Rectal smooth muscle tissue (tissue), 1 donor: ENCODE measurements at regions not wholly inside any gene's neighbourhood (a gene's known extent, or its start where the extent isn't known, plus 50 kb on each side); places are given as distances from the start of the nearest gene placed in this dataset.
"Not testable (repeated sequence)": the region's sequence is repeated elsewhere in the genome, so short reads cannot be mapped to it uniquely, and the experiment has no call there.

ENCODE experiments used
- H3K27ac ChIP-seq: one replicate; pipeline ENCODE4 v1.7.0; 2013; ENCODE audit warnings: low read depth, low read length, inconsistent platforms
- H3K27me3 ChIP-seq: one replicate; pipeline ENCODE4 v1.7.0; 2013; ENCODE audit warnings: low read length; ENCODE audit not compliant: control insufficient read depth, insufficient read depth
- H3K36me3 ChIP-seq: one replicate; pipeline ENCODE4 v1.7.0; 2013; ENCODE audit warnings: low read length; ENCODE audit not compliant: control insufficient read depth, insufficient read depth
- H3K4me1 ChIP-seq: one replicate; pipeline ENCODE4 v1.7.0; 2013; ENCODE audit warnings: low read length; ENCODE audit not compliant: control insufficient read depth, insufficient read depth
- H3K4me3 ChIP-seq: one replicate; pipeline ENCODE4 v1.7.0; 2013; ENCODE audit warnings: low read length
- H3K9ac ChIP-seq: one replicate; pipeline ENCODE4 v1.7.0; 2013; ENCODE audit warnings: low read length

- no peaks in the 10 kb centered on the region for H3K36me3 ChIP-seq
- H3K9ac ChIP-seq, result no peak overlapping the region
- no peaks in the 10 kb centered on the region for H3K27me3 ChIP-seq
- peaks cover 13% of the 10 kb centered on the region for H3K4me1 ChIP-seq
- no peak overlapping the region for H3K27ac ChIP-seq
- H3K4me3 ChIP-seq, result no peak overlapping the region
These were observed 603.6 kb upstream of the CLINT1 start for GRCh38 chr5:158462349-158463114.

- no peak overlapping the region for H3K9ac ChIP-seq
- no peak overlapping the region for H3K4me3 ChIP-seq
- no peaks in the 10 kb centered on the region for H3K36me3 ChIP-seq
- peaks cover 13% of the 10 kb centered on the region for H3K4me1 ChIP-seq
- peak overlapping the region; percentile 48 for H3K27ac ChIP-seq
- H3K27me3 ChIP-seq, result no peaks in the 10 kb centered on the region
These were observed 602.4 kb upstream of the CLINT1 start for GRCh38 chr5:158461240-158461854.

- Histone ChIP-seq H3K36me3 (no peaks in the 10 kb centered on the region), H3K9ac (no peak overlapping the region), H3K4me3 (no peak overlapping the region), H3K4me1 (peaks cover 9% of the 10 kb centered on the region), H3K27me3 (no peaks in the 10 kb centered on the region), H3K27ac (no peak overlapping the region)
These were observed 599.1 kb upstream of the CLINT1 start for GRCh38 chr5:158458086-158458485.

DNA sequence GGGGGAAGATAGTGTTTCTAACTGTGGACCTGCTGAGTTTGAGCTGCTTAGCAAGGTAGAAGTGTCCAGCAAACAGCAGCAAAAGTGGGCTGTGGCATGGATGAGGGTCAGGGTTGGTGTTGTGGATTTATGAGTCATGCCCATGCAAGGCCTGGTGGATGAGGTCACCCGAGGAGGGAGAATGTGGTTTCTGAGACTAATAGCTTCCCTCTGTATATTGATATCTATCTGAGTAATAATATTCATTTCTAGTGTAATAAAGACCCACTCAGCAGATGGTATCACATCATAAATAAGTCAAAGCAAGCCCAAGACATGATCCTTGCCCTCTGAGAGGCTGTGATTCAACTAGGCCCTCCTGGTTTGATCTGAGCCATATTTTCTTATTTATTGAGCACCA, 597.8 kb upstream of the CLINT1 start:
- H3K4me3 ChIP-seq, result no peak overlapping the region
- no peaks in the 10 kb centered on the region for H3K36me3 ChIP-seq
- peaks cover 9% of the 10 kb centered on the region for H3K4me1 ChIP-seq
- no peaks in the 10 kb centered on the region for H3K27me3 ChIP-seq
- H3K9ac ChIP-seq, result no peak overlapping the region
- no peak overlapping the region for H3K27ac ChIP-seq

- H3K4me1 ChIP-seq, result peaks cover 8% of the 10 kb centered on the region
- no peak overlapping the region for H3K9ac ChIP-seq
- H3K36me3 ChIP-seq, result no peaks in the 10 kb centered on the region
- no peaks in the 10 kb centered on the region for H3K27me3 ChIP-seq
- no peak overlapping the region for H3K4me3 ChIP-seq
- no peak overlapping the region for H3K27ac ChIP-seq
These were observed 597.3 kb upstream of the CLINT1 start for GRCh38 chr5:158456241-158456640.

DNA sequence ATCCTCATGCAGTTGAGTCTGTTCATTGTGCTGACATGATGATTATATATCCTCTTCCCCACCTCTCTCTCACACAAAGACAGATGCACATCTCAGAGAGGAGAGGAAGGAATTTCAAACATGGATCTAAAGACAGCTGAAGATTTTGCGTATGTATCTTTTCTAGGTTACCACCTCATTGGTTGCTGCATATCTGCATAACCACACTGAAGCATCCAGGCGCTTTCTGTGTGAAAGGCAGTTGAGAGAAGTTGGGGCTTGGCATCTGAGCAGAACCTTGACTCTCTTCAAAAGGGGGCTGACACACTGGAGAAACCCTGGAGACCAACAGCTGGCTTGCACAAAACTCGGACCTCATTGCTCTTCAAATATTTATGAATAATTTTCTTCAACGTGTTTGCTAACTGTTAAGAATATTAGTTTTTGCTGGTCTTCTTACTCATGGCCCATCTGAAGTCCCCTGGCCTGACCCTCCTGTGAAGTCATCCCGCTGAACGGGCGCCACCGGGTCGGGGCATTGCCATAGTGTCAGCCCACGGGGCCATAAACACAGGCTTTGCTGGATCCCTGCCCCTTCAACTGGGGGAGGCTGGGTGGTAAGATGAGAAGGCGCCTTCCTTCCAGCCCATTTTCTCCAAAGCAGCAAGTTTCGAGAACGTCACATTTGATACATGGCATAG, 593.2 kb upstream of the CLINT1 start:
- Histone ChIP-seq H3K4me1 (peaks cover 6% of the 10 kb centered on the region), H3K9ac (no peak overlapping the region), H3K27ac (no peak overlapping the region), H3K36me3 (no peaks in the 10 kb centered on the region), H3K27me3 (no peaks in the 10 kb centered on the region), H3K4me3 (no peak overlapping the region)

DNA sequence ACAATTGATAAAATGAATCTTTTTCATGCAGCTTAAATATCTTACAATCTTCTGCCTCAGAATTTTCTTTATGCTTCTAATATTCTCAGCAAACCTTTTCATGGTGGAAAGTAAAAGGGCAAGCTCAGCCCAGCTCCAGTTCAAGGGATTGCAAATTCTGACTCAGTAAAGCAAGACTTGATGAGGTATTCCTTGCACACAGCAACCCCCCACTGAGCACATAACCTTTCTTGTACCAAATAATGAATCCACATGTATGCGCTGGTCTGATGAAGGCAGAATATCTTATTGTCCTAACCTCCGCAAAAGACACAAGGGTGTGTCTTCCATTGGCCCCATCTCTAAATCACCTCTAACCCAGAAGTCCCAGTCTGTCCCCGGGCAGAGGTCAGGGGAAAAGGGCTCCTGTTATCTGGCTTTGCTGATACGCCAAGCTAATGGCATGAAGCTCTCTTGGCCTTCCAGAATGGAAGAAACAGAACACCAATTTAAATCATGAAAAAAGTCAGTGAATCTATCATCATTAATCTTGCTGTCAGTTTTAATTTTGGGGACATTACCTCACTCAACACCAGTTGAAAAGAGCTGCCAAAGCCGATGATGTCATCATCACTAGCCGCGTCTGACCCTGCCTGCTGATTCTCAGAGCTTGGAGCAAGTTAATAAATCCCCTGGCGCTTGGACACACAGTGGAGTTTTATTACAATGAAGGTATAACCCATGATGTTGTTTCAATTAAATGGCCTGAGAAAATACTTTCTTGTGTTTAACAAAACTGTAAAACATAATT, 592.5 kb upstream of the CLINT1 start:
- Histone ChIP-seq H3K36me3 (no peaks in the 10 kb centered on the region), H3K27ac (peak overlapping the region; percentile 28)

GRCh38 chr5:158450751-158451171, 591.8 kb upstream of the CLINT1 start:
- Histone ChIP-seq H3K4me1 (peaks cover 6% of the 10 kb centered on the region), H3K27me3 (no peaks in the 10 kb centered on the region), H3K27ac (peak overlapping the region; percentile 28), H3K4me3 (no peak overlapping the region), H3K36me3 (no peaks in the 10 kb centered on the region), H3K9ac (no peak overlapping the region)

More for the DNA sequence above, 592.5 kb upstream of the CLINT1 start:
- H3K9ac ChIP-seq, result no peak overlapping the region
- peaks cover 6% of the 10 kb centered on the region for H3K4me1 ChIP-seq
- H3K27me3 ChIP-seq, result no peaks in the 10 kb centered on the region
- H3K4me3 ChIP-seq, result no peak overlapping the region

- not testable (repeated sequence) for H3K4me1 ChIP-seq, H3K4me3 ChIP-seq, H3K36me3 ChIP-seq
These were observed 587.8 kb upstream of the CLINT1 start for GRCh38 chr5:158446761-158447160.

GRCh38 chr5:158439204-158439603, 580.3 kb upstream of the CLINT1 start:
- not testable (repeated sequence) for H3K27ac ChIP-seq, H3K4me1 ChIP-seq, H3K4me3 ChIP-seq, H3K9ac ChIP-seq, H3K27me3 ChIP-seq, H3K36me3 ChIP-seq

More at GRCh38 chr5:158446761-158447160, 587.8 kb upstream of the CLINT1 start:
- H3K27ac ChIP-seq, H3K27me3 ChIP-seq, H3K9ac ChIP-seq: not testable (repeated sequence)

DNA sequence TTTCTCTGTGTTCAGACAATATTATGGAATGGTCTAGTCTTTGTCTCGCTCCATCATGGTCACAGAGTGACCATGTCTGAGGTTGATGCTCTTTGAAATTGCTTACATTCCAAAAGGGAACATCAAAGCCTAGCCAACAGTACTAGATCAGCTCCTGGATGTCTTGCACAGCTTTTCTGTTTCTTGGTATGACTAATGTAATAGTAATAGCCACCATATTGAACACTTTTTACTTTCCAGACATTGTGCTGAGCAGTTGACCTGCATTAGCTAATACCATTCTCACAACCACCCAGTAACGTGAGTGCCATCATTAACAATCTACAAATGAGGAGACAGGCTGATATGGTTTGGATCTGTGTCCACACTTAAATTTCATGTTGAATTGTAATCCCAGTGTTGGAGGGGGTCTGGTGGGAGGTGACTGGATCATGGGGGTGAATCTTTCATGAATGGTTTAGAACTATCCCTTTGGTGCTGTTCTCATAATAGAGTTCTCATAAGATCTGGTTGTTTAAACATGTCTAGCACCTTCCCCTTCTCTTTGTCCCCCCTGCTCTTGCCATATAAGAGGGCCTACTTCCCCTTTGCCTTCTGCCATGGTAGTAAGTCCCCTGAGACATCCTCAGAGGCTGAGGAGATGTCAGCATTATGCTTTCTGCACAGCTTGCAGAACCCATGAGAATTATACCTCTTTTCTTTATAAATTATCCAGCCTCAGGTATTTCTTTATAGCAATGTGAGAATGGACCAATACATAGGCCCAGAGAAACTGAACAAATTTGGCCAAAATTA, 577.5 kb upstream of the CLINT1 start:
- H3K4me3 ChIP-seq, result no peak overlapping the region
- H3K27ac ChIP-seq, result no peak overlapping the region
- no peaks in the 10 kb centered on the region for H3K4me1 ChIP-seq
- no peaks in the 10 kb centered on the region for H3K27me3 ChIP-seq
- no peak overlapping the region for H3K9ac ChIP-seq
- no peaks in the 10 kb centered on the region for H3K36me3 ChIP-seq
